MM.1S (cell line): ENCODE measurements at regions not wholly inside any gene's neighbourhood (a gene's known extent, or its start where the extent isn't known, plus 50 kb on each side); places are given as distances from the start of the nearest gene placed in this dataset.

Experiments
- EZH2 ChIP-seq: fragments of 300-600 bp; sonication (generic); optimal IDR thresholded peaks from 2 replicates; pipeline ENCODE3; 2017; ENCODE audit warnings: low read depth, mild to moderate bottlenecking, antibody characterized with exemption, low read length, mixed read lengths
- TF ChIP-seq, protein P1 (sequence below): fragments of 300-600 bp; sonication (generic); IDR thresholded peaks from 2 replicates; pipeline ENCODE4 v1.5.1; 2016; ENCODE audit warnings: antibody characterized with exemption, low read length, mixed read lengths

DNA sequence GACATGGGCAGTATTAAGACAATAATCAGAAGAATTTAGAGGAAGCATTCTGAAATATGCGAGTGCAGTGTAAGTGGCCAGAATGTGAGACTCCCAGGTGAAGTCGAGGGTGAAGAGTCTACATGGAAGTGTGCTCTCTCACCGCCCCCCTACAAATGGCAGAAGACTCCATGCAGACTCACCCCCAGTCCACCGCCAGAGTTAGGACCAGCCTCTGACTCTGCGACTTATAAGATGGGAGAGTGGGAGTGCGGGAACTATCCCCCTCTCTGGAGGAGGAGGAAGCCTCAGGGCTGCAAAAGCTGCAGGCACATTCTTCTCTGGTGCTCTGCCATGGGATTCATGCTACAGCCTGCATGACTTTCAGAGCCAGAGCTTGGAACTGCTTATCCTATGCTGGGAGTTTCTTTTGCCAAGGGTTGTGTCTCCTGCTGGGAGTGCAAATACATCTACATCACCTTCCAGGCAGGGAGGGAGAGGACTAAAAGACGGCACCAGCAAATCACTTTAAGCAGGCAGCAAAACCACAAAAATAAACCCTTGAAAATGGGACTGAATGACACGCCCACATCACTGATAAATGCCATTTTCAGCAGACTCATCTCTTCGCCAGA, 206.7 kb upstream of the SULF2 start:
- TF ChIP-seq, protein P1, sequence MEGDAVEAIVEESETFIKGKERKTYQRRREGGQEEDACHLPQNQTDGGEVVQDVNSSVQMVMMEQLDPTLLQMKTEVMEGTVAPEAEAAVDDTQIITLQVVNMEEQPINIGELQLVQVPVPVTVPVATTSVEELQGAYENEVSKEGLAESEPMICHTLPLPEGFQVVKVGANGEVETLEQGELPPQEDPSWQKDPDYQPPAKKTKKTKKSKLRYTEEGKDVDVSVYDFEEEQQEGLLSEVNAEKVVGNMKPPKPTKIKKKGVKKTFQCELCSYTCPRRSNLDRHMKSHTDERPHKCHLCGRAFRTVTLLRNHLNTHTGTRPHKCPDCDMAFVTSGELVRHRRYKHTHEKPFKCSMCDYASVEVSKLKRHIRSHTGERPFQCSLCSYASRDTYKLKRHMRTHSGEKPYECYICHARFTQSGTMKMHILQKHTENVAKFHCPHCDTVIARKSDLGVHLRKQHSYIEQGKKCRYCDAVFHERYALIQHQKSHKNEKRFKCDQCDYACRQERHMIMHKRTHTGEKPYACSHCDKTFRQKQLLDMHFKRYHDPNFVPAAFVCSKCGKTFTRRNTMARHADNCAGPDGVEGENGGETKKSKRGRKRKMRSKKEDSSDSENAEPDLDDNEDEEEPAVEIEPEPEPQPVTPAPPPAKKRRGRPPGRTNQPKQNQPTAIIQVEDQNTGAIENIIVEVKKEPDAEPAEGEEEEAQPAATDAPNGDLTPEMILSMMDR = no peak
- TF ChIP-seq EZH2 = no peak
